GM10248 (cell line): ENCODE measurements at regions not wholly inside any gene's neighbourhood (a gene's known extent, or its start where the extent isn't known, plus 50 kb on each side); places are given as distances from the start of the nearest gene placed in this dataset.

ENCODE experiments used
- CTCF ChIA-PET: fragments of 300-600 bp; sonication (Branson Sonifier 250); formaldehyde crosslinking; extraction: SDS; loops from one replicate; lab custom pipeline; 2021; ENCODE audit warnings: antibody characterized with exemption; lab: Yijun Ruan, JAX
- POLR2A ChIA-PET: fragments of 350-650 bp; sonication (Branson Sonifier 250); formaldehyde crosslinking; extraction: SDS; loops from one replicate; lab custom pipeline; 2020; ENCODE audit warnings: antibody characterized with exemption; lab: Yijun Ruan, JAX
- DNase-seq: peaks from one replicate; pipeline ENCODE4 v3.0.0; 2012; ENCODE audit errors: extremely low spot score
- CTCF ChIP-seq: IDR thresholded peaks from 2 replicates; pipeline ENCODE4 v1.5.1; 2012; ENCODE audit warnings: mild to moderate bottlenecking, low read depth; ENCODE audit errors: extremely low read depth, missing control alignments, control extremely low read depth

- POLR2A ChIA-PET, result no interaction called here
- DNase-seq, result no peak
- no peak for TF ChIP-seq CTCF
- CTCF ChIA-PET, result no interaction called here
Observed at GRCh38 chrX:123807835-123808416, 51.9 kb upstream of the XIAP start.

GRCh38 chrX:123809854-123810375 lies 49.9 kb upstream of the XIAP start:
- no peak for DNase-seq
- CTCF ChIA-PET, result no interaction called here
- POLR2A ChIA-PET, result no interaction called here
- TF ChIP-seq CTCF, result no peak
